Smooth muscle cell (in vitro differentiated cells): ENCODE measurements at regions not wholly inside any gene's neighbourhood (a gene's known extent, or its start where the extent isn't known, plus 50 kb on each side); places are given as distances from the start of the nearest gene placed in this dataset.

Source experiments
- DNase-seq: peaks from one replicate; lab custom pipeline; 2025; ENCODE audit not compliant: unreplicated experiment; lab: John Stamatoyannopoulos, UW
- H2AFZ ChIP-seq: fragments of 200-600 bp; sonication (generic); 2 replicates; pipeline ENCODE4 v1.6.0; 2016; ENCODE audit warnings: antibody characterized with exemption, low read depth, mild to moderate bottlenecking
- H3F3A ChIP-seq: fragments of 200-600 bp; sonication (generic); 2 replicates; pipeline ENCODE4 v1.6.0; 2017; ENCODE audit warnings: antibody characterized with exemption, low read depth
- H3K27ac ChIP-seq: fragments of 200-600 bp; sonication (generic); 2 replicates; pipeline ENCODE4 v1.5.1; 2016; ENCODE audit warnings: low read depth, mild to moderate bottlenecking
- H3K27me3 ChIP-seq: fragments of 200-600 bp; sonication (generic); 2 replicates; pipeline ENCODE4 v1.6.1; 2016; ENCODE audit warnings: low read depth, mild to moderate bottlenecking
- H3K36me3 ChIP-seq: fragments of 200-600 bp; sonication (generic); 2 replicates; pipeline ENCODE4 v1.5.1; 2016; ENCODE audit warnings: low read depth
- H3K4me1 ChIP-seq: fragments of 200-600 bp; sonication (generic); 2 replicates; pipeline ENCODE4 v1.5.1; 2016; ENCODE audit warnings: low read depth
- H3K4me2 ChIP-seq: fragments of 200-600 bp; sonication (generic); 2 replicates; pipeline ENCODE4 v1.6.0; 2016; ENCODE audit warnings: mild to moderate bottlenecking
- H3K4me3 ChIP-seq: fragments of 200-600 bp; sonication (generic); 2 replicates; pipeline ENCODE4 v1.5.1; 2016; ENCODE audit warnings: mild to moderate bottlenecking
- H3K79me2 ChIP-seq: fragments of 200-600 bp; sonication (generic); 2 replicates; pipeline ENCODE4 v1.6.0; 2016; ENCODE audit warnings: low read depth, mild to moderate bottlenecking
- H3K9ac ChIP-seq: fragments of 200-600 bp; sonication (generic); 2 replicates; pipeline ENCODE4 v1.6.0; 2016; ENCODE audit warnings: low read depth
- H3K9me3 ChIP-seq: fragments of 200-600 bp; sonication (generic); replicated peaks from 2 replicates; pipeline ENCODE4 v1.5.1; 2016; ENCODE audit warnings: low read depth
- H4K20me1 ChIP-seq: fragments of 200-600 bp; sonication (generic); 2 replicates; pipeline ENCODE4 v1.6.0; 2016; ENCODE audit warnings: low read depth
- WGBS: methylation state at CpG from one replicate; pipeline ENCODE4 v1.1.7; 2016; ENCODE audit warnings: low lambda C conversion rate; 5-methylcytosine and 5-hydroxymethylcytosine counted together
- TF ChIP-seq, protein P1 (sequence below): fragments of 200-600 bp; sonication (generic); IDR thresholded peaks from 2 replicates; pipeline ENCODE4 v1.5.1; 2017; ENCODE audit warnings: borderline replicate concordance, mild to moderate bottlenecking, antibody characterized with exemption; ENCODE audit not compliant: insufficient read depth, poor library complexity, severe bottlenecking

DNA sequence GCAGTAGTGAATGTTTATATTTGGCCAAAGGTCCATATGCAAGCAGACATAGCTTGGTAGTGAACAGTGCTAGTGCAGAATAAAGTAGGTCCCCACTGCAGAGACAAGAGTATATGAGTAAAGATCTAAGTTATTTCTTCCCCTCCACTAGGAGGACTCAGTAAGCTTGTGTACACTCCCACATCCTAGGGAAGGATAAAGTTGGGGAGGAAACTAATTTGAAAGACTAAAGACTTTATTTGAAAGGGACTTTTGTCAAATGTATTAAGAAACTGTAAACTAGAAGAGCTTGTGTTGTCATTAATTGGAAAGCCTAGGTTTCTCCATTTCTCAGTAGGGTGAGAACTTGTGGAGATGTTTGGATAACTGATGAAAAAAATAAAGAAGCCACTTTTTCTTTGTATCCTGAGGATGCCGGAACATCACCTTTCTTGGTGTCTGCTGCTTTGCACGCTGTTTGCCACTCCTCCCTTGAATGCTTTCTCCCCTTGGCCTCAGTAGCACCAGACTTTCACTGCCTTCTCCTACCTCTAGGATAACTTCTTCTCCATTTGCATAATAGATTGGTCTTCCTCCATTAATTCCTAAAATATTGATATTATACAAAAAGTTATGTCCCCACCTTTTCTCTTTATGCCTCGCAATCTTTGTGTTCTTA lies 329.0 kb downstream of the PARP8 start:
- H3K4me3 ChIP-seq: no peak overlapping the region
- no peaks in the 10 kb centered on the region for H3K27me3 ChIP-seq
- H3K4me1 ChIP-seq: no peaks in the 10 kb centered on the region
- TF ChIP-seq, protein P1, sequence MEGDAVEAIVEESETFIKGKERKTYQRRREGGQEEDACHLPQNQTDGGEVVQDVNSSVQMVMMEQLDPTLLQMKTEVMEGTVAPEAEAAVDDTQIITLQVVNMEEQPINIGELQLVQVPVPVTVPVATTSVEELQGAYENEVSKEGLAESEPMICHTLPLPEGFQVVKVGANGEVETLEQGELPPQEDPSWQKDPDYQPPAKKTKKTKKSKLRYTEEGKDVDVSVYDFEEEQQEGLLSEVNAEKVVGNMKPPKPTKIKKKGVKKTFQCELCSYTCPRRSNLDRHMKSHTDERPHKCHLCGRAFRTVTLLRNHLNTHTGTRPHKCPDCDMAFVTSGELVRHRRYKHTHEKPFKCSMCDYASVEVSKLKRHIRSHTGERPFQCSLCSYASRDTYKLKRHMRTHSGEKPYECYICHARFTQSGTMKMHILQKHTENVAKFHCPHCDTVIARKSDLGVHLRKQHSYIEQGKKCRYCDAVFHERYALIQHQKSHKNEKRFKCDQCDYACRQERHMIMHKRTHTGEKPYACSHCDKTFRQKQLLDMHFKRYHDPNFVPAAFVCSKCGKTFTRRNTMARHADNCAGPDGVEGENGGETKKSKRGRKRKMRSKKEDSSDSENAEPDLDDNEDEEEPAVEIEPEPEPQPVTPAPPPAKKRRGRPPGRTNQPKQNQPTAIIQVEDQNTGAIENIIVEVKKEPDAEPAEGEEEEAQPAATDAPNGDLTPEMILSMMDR: no peak
- no peaks in the 10 kb centered on the region for H3F3A ChIP-seq
- 67% methylated on average over 3 of the region's 3 CpGs for WGBS
- no peak overlapping the region for H3K4me2 ChIP-seq
- no peaks in the 10 kb centered on the region for H3K9me3 ChIP-seq
- H3K27ac ChIP-seq: no peak overlapping the region
- no peak overlapping the region for H3K9ac ChIP-seq
- no peak overlapping the region for H2AFZ ChIP-seq
- H3K36me3 ChIP-seq: no peaks in the 10 kb centered on the region
- no peaks in the 10 kb centered on the region for H3K79me2 ChIP-seq
- no peaks in the 10 kb centered on the region for H4K20me1 ChIP-seq
- no peak for DNase-seq

DNA sequence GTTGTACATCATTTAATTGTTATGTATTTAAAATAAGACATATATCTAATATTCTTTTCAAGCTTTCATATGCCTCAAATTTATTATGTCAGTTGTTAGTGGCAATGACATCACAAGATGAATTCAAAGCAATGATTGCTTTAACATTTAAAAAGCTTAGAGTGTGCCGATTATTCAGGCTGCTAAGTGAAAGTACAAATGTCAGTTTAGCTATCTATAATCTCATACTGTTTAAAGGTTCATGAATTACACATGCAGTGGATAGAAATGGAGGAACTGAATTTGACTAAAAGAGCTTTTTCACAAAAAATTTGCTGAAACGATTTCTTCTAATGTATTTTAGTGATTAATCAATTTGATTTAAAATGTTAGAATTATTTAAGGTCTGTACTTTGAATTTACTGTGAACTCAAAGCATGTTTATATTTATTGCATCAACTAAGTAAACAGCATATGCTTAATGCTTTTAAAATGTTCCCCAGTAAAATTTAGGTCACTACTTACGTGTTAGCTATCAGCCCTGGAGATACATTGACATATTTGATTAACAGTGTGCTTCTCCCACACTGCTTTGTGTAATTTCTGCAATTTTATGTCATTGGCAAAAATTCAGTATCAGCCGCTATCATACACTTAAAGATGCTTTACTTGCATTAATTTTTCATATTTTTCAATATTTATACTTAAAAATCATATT lies 334.9 kb downstream of the PARP8 start:
- Histone ChIP-seq H3K9me3 (no peaks in the 10 kb centered on the region), H3K36me3 (no peaks in the 10 kb centered on the region), H4K20me1 (no peaks in the 10 kb centered on the region), H3K4me2 (no peak overlapping the region), H3K9ac (no peak overlapping the region), H2AFZ (no peak overlapping the region), H3K27ac (no peak overlapping the region), H3K4me3 (no peak overlapping the region), H3F3A (no peaks in the 10 kb centered on the region), H3K4me1 (no peaks in the 10 kb centered on the region), H3K27me3 (no peaks in the 10 kb centered on the region), H3K79me2 (no peaks in the 10 kb centered on the region)
- TF ChIP-seq, protein P1: no peak
- DNase-seq: no peak
- WGBS: 75% methylated on average over 4 of the region's 4 CpGs

DNA sequence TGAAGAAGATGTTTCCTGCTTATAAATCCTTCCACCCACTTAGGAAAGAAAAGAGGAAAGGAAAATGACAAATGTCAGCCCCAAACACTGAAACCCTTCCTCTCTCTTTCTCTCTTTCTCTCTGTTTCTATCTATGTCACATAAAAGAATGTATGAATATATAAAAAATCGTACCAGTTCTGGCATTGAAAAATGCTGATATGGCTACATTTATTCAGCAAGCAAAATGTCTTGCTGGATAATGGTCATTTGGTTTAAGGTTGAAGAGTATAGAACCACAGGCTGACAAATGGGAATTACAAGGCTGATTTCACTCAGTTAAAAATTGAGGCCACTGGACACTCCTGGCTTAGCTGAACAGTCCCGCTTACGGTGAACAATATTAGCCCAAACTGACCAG lies 335.9 kb downstream of the PARP8 start:
- H3K4me1 ChIP-seq: no peaks in the 10 kb centered on the region
- WGBS: 85% methylated on average over 3 of the region's 3 CpGs
- no peak overlapping the region for H2AFZ ChIP-seq
- no peaks in the 10 kb centered on the region for H3F3A ChIP-seq
- DNase-seq: no peak
- TF ChIP-seq, protein P1: no peak
- H3K27me3 ChIP-seq: no peaks in the 10 kb centered on the region
- no peak overlapping the region for H3K27ac ChIP-seq
- H4K20me1 ChIP-seq: no peaks in the 10 kb centered on the region
- no peaks in the 10 kb centered on the region for H3K9me3 ChIP-seq
- no peaks in the 10 kb centered on the region for H3K36me3 ChIP-seq
- no peak overlapping the region for H3K4me3 ChIP-seq
- no peak overlapping the region for H3K4me2 ChIP-seq
- H3K79me2 ChIP-seq: no peaks in the 10 kb centered on the region
- H3K9ac ChIP-seq: no peak overlapping the region

DNA sequence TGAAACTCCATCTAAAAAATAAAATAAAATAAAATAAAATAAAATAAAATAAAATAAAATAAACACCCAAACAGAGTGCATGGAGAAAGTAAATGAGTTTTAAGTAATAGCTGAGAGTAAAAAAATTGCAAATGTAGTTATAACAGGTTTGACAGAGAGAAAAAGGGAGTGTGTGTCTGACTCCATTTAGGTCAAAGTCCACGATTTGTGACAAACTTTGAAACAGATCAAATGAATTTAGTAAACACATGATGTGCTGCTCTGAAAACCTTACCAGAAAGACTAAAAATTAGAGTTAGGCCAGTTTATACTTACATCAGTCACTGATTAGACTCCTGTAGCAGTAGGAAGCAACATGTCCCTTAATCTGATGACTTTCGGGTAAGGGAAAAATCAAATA lies 346.6 kb downstream of the PARP8 start:
- H4K20me1 ChIP-seq: no peaks in the 10 kb centered on the region
- 97% methylated on average over 2 of the region's 2 CpGs for WGBS
- no peak for DNase-seq
- no peak overlapping the region for H3K4me3 ChIP-seq
- H2AFZ ChIP-seq: no peak overlapping the region
- TF ChIP-seq, protein P1: no peak
- H3K27ac ChIP-seq: no peak overlapping the region
- no peaks in the 10 kb centered on the region for H3F3A ChIP-seq
- no peaks in the 10 kb centered on the region for H3K4me1 ChIP-seq
- no peaks in the 10 kb centered on the region for H3K36me3 ChIP-seq
- no peaks in the 10 kb centered on the region for H3K9me3 ChIP-seq
- H3K79me2 ChIP-seq: no peaks in the 10 kb centered on the region
- H3K9ac ChIP-seq: no peak overlapping the region
- H3K27me3 ChIP-seq: no peaks in the 10 kb centered on the region
- H3K4me2 ChIP-seq: no peak overlapping the region
